ENCODE measurements at regions not wholly inside any gene's neighbourhood (a gene's known extent, or its start where the extent isn't known, plus 50 kb on each side); places are given as distances from the start of the nearest gene placed in this dataset.

GRCh38 chr3:124676236-124676635 lies 54.0 kb upstream of the UMPS start:
- Histone ChIP-seq H3K9ac (ENCODE audit: insufficient read length, low read depth) (no peak overlapping the region), H3K9me3 (ENCODE audit: insufficient read depth, low read length) (no peaks in the 10 kb centered on the region), H3K4me3 (ENCODE audit: insufficient read length, low read depth) (no peak overlapping the region), H3K36me3 (ENCODE audit: insufficient read depth, insufficient read length, low read length) (peaks cover 7% of the 10 kb centered on the region), H3K27me3 (ENCODE audit: insufficient read depth, insufficient read length) (no peaks in the 10 kb centered on the region), H3K4me1 (ENCODE audit: insufficient read depth, insufficient read length) (no peaks in the 10 kb centered on the region)
- DNase-seq (ENCODE audit: low read depth, low spot score), result no peak
- TF ChIP-seq ZNF274 (IDR thresholded peaks at IDR 0.05; ENCODE audit: low read depth, low read length) (no peak), YY1 (IDR thresholded peaks at IDR 0.05; ENCODE audit: insufficient read depth, insufficient read length) (no peak), SUZ12 (IDR thresholded peaks at IDR 0.05; ENCODE audit: extremely low read depth, insufficient read depth, insufficient read length) (no peak)

DNA sequence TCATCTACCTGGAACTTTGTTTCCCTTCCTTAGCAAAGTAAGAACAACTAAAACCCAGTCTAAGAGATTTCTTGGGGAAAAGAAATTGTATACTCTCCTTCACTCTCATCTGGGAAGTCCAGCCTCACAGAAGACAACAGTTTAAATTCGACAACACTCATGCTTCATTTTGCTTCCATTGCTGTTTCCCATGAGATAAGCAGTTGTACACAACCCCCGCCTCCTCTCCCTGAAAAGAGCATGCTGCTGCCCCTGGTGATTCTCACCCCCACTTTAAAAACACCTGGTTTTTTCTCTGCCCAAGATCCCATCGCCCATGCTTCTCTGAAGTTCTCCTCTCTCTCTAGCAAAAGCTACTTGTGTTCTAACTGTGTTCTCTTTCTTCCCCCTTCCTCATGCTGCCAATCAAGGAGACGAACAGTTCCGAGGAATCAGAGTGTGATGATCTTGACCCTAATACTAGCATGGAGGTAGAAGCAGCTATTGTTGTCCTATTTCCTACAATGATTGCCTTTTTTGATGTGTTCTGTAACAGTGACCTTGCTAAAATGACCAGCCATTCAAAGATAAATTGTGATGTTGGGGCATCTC lies 51.1 kb upstream of the UMPS start:
- no peaks in the 10 kb centered on the region for H3K9me3 ChIP-seq (ENCODE audit: insufficient read depth, low read length)
- H3K9ac ChIP-seq (ENCODE audit: insufficient read length, low read depth), result no peak overlapping the region
- DNase-seq (ENCODE audit: low read depth, low spot score), result no peak
- H3K27me3 ChIP-seq (ENCODE audit: insufficient read depth, insufficient read length), result no peaks in the 10 kb centered on the region
- TF ChIP-seq YY1 (IDR thresholded peaks at IDR 0.05; ENCODE audit: insufficient read depth, insufficient read length) (no peak), ZNF274 (IDR thresholded peaks at IDR 0.05; ENCODE audit: low read depth, low read length) (no peak), SUZ12 (IDR thresholded peaks at IDR 0.05; ENCODE audit: extremely low read depth, insufficient read depth, insufficient read length) (no peak)
- H3K4me1 ChIP-seq (ENCODE audit: insufficient read depth, insufficient read length), result no peaks in the 10 kb centered on the region
- no peak overlapping the region for H3K4me3 ChIP-seq (ENCODE audit: insufficient read length, low read depth)
- peaks cover 3% of the 10 kb centered on the region for H3K36me3 ChIP-seq (ENCODE audit: insufficient read depth, insufficient read length, low read length)
